ENCODE measurements at regions not wholly inside any gene's neighbourhood (a gene's known extent, or its start where the extent isn't known, plus 50 kb on each side); places are given as distances from the start of the nearest gene placed in this dataset.

GRCh38 chr2:139317259-139317658 lies 537.1 kb upstream of the NXPH2 start:
- Histone ChIP-seq H4K8ac (replicated peaks; ENCODE audit: insufficient read length, low read depth, low read length) (no peak overlapping the region), H3K4me2 (ENCODE audit: insufficient read depth, insufficient read length, low read length) (no peak overlapping the region), H3K27me3 (ENCODE audit: insufficient read depth, low read length) (no peaks in the 10 kb centered on the region), H3K27ac (ENCODE audit: insufficient read length, low read depth, low read length) (no peak overlapping the region), H3K9me3 (ENCODE audit: control insufficient read depth, low read depth, low read length) (no peaks in the 10 kb centered on the region), H4K20me1 (ENCODE audit: control insufficient read depth, insufficient read depth, insufficient read length) (no peaks in the 10 kb centered on the region), H3K23me2 (ENCODE audit: insufficient read length, low read depth, low read length, poor library complexity, severe bottlenecking) (no peaks in the 10 kb centered on the region), H2BK12ac (ENCODE audit: insufficient read length, low read depth, low read length) (no peak overlapping the region), H2BK20ac (ENCODE audit: low read depth, low read length, poor library complexity, severe bottlenecking) (no peak overlapping the region), H2AFZ (ENCODE audit: low read length) (no peak overlapping the region), H3T11ph (ENCODE audit: low read length) (no peak overlapping the region), H3K18ac (ENCODE audit: insufficient read length, low read depth, low read length) (no peak overlapping the region), H3K14ac (ENCODE audit: insufficient read depth, low read length) (no peak overlapping the region), H4K91ac (ENCODE audit: insufficient read length, low read depth, low read length) (no peak overlapping the region), H2BK120ac (ENCODE audit: low read depth, low read length, poor library complexity, severe bottlenecking) (no peak overlapping the region), H4K5ac (ENCODE audit: insufficient read length, low read depth, low read length) (no peak overlapping the region), H3K79me2 (ENCODE audit: insufficient read depth, low read length) (no peaks in the 10 kb centered on the region), H3K4ac (ENCODE audit: low read depth, low read length) (no peak overlapping the region), H2BK5ac (ENCODE audit: insufficient read length, low read length) (no peak overlapping the region), H3K9ac (ENCODE audit: extremely low read depth, insufficient read length, low read length) (no peak overlapping the region), H3K4me1 (ENCODE audit: insufficient read depth, low read length) (no peaks in the 10 kb centered on the region), H3K56ac (ENCODE audit: insufficient read length, low read depth, low read length) (no peak overlapping the region), H2AK5ac (ENCODE audit: insufficient read length, low read length) (no peak overlapping the region), H3K79me1 (ENCODE audit: insufficient read depth, low read depth, low read length, poor library complexity, severe bottlenecking) (no peaks in the 10 kb centered on the region), H3K23ac (ENCODE audit: insufficient read length, low read depth, low read length) (no peak overlapping the region), H2BK15ac (ENCODE audit: low read depth, low read length) (no peak overlapping the region)
- WGBS (ENCODE audit: extremely low coverage, insufficient read length, low lambda C conversion rate): no CpG with 5 or more reads among the region's 1 CpG
- Mint-ChIP-seq H3K36me3 (ENCODE audit: insufficient read depth in 1 of 3, low read depth in 3 of 3) (no peaks in the 10 kb centered on the region), H3K9me3 (no peaks in the 10 kb centered on the region), H3K27ac (no peak overlapping the region), H3K27me3 (ENCODE audit: low read depth) (no peaks in the 10 kb centered on the region), H3K4me1 (peaks cover 16 to 18% of the 10 kb centered on the region in 2 experiments), H3K4me3 (no peak overlapping the region)
- DNase-seq: no peak
- TF ChIP-seq, protein P1, sequence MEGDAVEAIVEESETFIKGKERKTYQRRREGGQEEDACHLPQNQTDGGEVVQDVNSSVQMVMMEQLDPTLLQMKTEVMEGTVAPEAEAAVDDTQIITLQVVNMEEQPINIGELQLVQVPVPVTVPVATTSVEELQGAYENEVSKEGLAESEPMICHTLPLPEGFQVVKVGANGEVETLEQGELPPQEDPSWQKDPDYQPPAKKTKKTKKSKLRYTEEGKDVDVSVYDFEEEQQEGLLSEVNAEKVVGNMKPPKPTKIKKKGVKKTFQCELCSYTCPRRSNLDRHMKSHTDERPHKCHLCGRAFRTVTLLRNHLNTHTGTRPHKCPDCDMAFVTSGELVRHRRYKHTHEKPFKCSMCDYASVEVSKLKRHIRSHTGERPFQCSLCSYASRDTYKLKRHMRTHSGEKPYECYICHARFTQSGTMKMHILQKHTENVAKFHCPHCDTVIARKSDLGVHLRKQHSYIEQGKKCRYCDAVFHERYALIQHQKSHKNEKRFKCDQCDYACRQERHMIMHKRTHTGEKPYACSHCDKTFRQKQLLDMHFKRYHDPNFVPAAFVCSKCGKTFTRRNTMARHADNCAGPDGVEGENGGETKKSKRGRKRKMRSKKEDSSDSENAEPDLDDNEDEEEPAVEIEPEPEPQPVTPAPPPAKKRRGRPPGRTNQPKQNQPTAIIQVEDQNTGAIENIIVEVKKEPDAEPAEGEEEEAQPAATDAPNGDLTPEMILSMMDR (conservative IDR thresholded peaks at IDR 0.05): no peak
